NOMO-1 treated with dmso at 0.1 percent for 144 hours (cell line): ENCODE measurements at regions not wholly inside any gene's neighbourhood (a gene's known extent, or its start where the extent isn't known, plus 50 kb on each side); places are given as distances from the start of the nearest gene placed in this dataset.

Source experiments
- DNase-seq: peaks from one replicate; lab custom pipeline; 2025; ENCODE audit not compliant: unreplicated experiment; lab: John Stamatoyannopoulos, UW

DNA sequence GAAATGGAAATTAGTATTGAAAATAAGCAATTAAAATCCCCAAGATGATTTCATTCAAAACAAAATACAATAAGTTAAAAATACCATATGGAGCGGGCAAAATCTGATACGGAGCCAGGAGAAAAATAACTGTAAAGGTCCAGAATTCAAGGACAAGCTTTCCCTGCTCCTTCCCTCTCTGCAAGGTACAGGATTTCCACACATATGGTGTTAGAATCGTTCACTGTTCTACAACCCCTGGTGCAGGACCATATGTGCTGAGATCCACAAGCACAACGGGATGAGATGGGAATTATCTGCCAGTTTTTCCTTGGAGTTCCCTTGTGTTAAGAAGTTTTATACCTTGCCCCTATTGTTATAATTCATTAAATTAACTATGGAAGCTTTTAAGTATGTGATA lies 94.7 kb upstream of the DMAC1 start:
- DNase-seq = no peak

DNA sequence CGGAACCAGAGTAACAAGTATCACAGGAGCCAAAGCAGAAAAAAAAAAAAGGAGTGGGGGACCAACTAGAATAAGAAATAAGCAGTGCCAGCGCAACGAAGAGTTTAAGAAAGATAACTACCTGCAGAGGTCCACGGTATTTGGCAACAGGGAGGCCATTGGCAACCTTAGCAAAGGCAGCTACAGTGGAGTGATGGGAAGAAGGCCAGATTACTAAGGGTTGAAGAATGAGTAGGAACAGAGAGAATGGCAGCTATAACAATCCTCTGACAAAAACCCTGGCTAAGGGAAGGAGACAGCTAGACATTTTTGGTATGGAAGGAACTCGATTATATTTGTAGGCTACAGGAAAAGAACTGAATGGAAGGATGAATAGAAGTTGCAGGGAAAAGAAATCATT lies 93.4 kb upstream of the DMAC1 start:
- no peak for DNase-seq

DNA sequence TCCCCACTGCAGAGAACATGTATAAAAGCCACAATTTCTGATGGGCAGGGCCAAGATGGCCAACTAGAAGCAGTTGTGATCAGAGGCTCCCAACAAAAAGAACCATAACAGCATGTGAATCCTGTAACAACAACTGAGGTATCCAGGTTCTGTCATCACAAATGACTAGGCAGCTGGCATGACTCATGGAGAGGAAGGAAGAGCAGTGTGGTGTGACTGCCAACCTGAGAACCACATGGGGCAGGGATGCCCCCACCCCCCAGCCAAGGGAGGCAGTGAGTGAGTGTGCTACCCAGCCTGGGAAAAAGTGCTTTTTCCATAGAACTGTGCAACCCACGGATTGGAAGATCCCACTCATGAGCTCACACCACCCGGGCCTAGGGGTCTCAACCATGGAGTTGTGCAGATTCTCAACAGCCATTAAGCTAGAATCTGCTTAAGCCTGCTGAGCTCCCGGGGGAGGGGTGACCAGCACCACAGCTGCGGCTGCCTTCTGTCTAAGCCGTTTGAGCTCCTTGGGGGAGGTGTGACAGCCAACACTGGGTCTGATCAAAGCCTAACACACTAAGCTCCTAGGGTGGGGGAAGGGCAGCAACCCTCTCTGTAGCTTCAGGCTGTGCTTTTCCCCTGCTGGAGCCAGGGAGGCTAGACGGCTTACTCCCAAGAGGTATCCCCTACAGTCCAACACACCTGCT lies 80.1 kb upstream of the DMAC1 start:
- DNase-seq = no peak

DNA sequence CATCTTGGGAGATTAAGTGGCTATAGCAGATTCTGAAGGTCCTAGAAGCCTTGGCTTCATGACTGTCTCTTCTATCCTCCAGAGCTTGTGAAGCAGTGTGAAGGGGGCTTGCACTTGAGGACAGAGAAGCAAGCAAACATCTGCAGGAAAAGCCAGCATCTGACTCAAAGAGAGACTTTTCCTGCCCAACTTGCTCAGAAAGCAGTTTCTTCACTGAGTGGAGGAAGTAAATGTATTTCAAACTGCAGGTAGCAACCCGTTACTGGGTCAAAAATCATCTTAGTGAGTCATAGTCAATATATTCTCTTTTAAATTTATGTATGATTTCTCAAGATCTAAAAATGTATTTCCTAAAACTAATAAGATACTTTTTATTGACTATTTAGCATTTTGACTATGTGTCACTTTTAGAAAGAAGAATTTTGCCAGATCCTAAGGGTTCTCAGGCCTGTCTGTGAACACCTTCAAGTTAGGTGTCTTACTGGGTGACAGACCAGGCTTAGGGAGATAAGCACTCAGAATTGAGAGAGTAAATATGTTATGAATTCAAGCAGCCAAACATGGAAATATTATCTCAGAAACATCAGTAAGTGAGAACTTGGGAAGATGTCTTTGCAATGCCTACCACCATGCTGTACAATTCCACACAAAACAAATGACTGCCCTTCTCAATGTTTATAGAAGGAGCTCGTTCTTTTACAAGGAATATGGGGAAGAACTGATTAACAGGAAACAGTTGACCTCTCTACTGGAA lies 72.6 kb upstream of the DMAC1 start:
- no peak for DNase-seq

DNA sequence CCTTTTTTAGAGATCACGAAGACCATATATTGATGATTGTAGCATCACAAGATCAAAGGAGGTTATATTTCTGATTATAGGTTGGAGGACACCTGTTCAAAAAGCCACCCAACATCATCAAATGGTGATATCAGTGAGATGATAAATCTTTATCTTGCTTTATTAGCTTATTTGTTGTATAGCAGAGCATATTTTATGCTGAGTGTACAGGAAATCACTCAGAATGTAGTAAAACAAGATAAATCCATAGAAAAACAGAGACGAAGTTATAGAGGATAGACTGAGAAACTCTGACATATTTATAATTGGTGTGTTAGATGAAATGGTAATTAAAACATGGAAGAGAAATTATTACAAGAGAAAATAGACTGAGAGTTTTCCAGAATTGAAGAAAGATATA lies 69.8 kb upstream of the DMAC1 start:
- DNase-seq = no peak

DNA sequence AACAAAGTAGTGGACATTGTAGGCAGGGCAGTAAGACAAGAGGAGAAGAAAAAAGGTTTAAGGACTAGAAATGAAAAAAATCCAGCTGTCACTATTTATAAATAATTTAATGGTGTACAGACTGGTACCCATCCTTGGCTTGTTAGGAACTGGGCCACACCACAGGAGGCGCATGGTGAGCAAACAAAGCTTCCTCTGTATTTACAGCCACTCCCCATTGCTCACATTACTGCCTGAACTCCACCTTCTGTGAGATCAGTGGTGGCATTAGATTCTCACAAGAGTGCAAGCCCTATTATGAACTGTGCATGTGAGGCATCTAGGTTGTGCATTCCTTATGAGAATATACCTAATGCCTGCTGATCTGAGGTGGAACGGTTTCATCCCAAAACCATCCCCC lies 62.6 kb upstream of the DMAC1 start:
- no peak for DNase-seq

DNA sequence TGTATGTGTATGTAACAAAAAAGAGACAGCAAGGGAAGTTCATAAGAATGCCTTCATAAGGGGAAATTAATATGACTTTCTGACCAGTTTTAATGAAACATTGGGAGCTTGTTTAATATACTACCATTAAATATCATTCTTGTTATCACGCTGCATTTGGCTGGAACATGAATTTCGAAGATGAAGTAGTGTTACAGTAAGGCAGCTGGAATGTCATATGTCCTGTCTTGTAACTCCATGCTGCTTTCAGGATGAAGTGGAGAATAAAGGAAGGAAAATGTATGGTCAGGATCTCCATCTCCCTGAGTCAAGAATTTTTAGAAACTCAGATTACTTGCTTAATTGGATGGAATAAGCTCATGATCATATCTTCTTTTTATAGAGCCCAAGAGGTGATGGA lies 61.5 kb upstream of the DMAC1 start:
- DNase-seq = no peak

DNA sequence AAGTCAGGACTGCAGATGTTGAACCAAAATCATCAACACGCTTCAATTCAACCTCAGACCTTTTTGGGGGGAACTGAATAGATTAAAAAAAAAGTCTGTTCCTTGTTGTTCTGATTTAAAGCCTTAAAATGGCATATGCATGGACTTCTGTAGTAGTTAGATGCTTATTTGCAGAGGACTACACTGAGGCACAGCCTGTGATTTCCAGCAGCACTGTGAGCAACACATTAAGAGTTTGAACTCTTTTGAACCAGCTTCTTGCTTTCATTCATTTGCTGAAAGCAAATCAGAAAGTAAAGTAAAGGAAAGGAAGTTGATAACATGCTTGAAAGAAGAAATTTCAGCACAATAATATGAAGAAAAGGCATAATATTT lies 60.7 kb upstream of the DMAC1 start:
- DNase-seq = no peak

DNA sequence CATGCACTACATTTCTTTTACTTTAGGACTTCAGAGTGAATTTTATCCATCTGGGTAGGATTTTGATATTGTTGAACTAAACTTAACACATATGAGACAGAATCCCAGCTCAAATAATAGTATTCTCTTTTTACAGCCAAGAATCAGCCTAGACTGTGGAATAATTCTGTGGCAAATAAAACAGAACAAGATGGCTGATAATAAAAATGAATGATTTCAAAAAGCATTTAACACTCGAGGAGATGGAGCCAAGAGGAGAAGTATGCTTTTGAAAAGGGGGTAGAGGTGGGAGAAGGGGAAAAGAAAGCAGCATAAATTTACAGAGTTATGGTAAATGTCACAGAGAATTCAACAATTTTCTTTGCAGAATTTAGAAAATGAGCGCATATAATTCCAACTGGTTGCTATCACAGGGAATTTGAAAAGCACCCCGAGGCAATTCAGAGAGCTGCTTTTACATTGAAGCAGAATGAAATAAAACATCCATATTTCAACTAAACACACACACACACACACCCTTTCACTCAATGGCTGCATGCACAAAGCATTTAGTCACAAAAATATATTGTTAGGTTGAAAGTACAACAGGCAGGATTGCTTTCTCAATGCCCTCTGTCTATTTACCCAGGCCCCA lies 60.2 kb upstream of the DMAC1 start:
- no peak for DNase-seq

DNA sequence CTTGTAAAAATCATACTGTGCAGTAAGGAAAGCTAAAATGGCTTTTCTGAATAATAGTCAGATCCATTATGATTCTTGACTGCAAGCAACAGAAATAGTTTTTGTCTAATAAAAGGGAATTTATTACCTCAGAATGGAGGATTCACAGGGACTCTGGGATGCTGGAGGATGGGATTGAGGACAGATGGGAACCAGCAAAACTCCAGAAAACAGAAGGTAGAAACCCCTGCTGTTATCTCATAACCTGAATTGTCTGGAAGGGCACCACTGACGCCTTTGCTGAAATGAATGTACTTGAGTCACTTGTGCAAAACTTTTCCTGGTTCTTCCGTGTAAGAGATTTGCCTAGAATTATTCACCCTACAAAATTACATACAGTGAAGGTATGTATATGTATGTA lies 58.6 kb upstream of the DMAC1 start:
- DNase-seq = no peak

DNA sequence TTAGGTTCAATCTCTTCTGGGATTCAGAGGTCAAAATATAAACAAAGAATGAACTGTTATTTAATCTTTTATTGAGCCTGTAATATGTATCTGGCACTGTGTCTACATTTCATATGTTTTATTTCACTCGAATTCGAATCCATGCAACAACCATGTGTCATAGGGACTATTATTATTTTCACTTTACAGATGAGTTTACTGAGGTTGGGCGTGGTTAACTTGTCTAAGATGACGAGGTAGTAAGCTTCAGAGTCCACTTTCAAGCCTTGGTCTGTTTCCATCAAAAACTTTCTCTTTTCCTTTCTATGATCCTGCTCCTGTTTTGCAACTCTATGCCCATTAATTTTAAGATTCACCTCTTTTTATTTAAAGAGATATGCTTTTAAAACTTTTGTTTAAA lies 55.2 kb upstream of the DMAC1 start:
- DNase-seq = no peak
